GM21423 (cell line): ENCODE measurements at regions not wholly inside any gene's neighbourhood (a gene's known extent, or its start where the extent isn't known, plus 50 kb on each side); places are given as distances from the start of the nearest gene placed in this dataset.
A peak's percentile ranks its signal among the peaks of the same experiment; 100 is the strongest.
"Not testable (repeated sequence)": the region's sequence is repeated elsewhere in the genome, so short reads cannot be mapped to it uniquely, and the experiment has no call there.

Experiments
- ATAC-seq: cut with Tn5 transposase; IDR thresholded peaks from one replicate; pipeline ENCODE4 v1.9.1; 2021; ENCODE audit warnings: mild to moderate bottlenecking, moderate library complexity; ENCODE audit not compliant: unreplicated experiment

- no peak for ATAC-seq
These were observed 423.4 kb upstream of the MGMT start for GRCh38 chr10:129043691-129044090.

- no peak for ATAC-seq
These were observed 421.4 kb upstream of the MGMT start for GRCh38 chr10:129045599-129045998.

GRCh38 chr10:129046065-129046681, 420.9 kb upstream of the MGMT start:
- no peak for ATAC-seq

- ATAC-seq, result no peak
These were observed 420.1 kb upstream of the MGMT start for GRCh38 chr10:129046962-129047361.

GRCh38 chr10:129047600-129047999, 419.4 kb upstream of the MGMT start:
- no peak for ATAC-seq

- ATAC-seq, result no peak
These were observed 418.5 kb upstream of the MGMT start for GRCh38 chr10:129048513-129048912.

- ATAC-seq, result no peak
These were observed 417.5 kb upstream of the MGMT start for GRCh38 chr10:129049501-129049900.

GRCh38 chr10:129055225-129055624, 411.8 kb upstream of the MGMT start:
- no peak for ATAC-seq

GRCh38 chr10:129055986-129056385, 411.1 kb upstream of the MGMT start:
- ATAC-seq, result no peak

GRCh38 chr10:129056734-129057689, 410.0 kb upstream of the MGMT start:
- ATAC-seq, result no peak

- ATAC-seq, result peak; percentile 91
These were observed 409.0 kb upstream of the MGMT start for GRCh38 chr10:129057856-129058663.

GRCh38 chr10:129058664-129059155, 408.3 kb upstream of the MGMT start:
- no peak for ATAC-seq

GRCh38 chr10:129059977-129060376, 407.1 kb upstream of the MGMT start:
- no peak for ATAC-seq

- ATAC-seq, result no peak
These were observed 403.8 kb upstream of the MGMT start for GRCh38 chr10:129063212-129063611.

- no peak for ATAC-seq
These were observed 403.2 kb upstream of the MGMT start for GRCh38 chr10:129063877-129064276.

- ATAC-seq, result not testable (repeated sequence)
These were observed 400.5 kb upstream of the MGMT start for GRCh38 chr10:129066529-129066928.

- ATAC-seq, result not testable (repeated sequence)
These were observed 395.6 kb upstream of the MGMT start for GRCh38 chr10:129071411-129071810.

- no peak for ATAC-seq
These were observed 392.1 kb upstream of the MGMT start for GRCh38 chr10:129074939-129075338.

- ATAC-seq, result no peak
These were observed 391.5 kb upstream of the MGMT start for GRCh38 chr10:129075508-129075907.

- ATAC-seq, result no peak
These were observed 391.1 kb upstream of the MGMT start for GRCh38 chr10:129075927-129076326.

GRCh38 chr10:129078346-129078745, 388.7 kb upstream of the MGMT start:
- ATAC-seq, result no peak
